Liver (tissue), 3 donors: ENCODE measurements at regions not wholly inside any gene's neighbourhood (a gene's known extent, or its start where the extent isn't known, plus 50 kb on each side); places are given as distances from the start of the nearest gene placed in this dataset.

Experiments
- CTCF ChIP-seq: fragments of 150-350 bp; IDR thresholded peaks from 2 replicates; pipeline ENCODE4 v1.5.1; 2017; ENCODE audit warnings: improper control_type of control experiment, low read depth, low read length; ENCODE audit not compliant: missing input control
- EGR1 ChIP-seq, 2 donors: IDR thresholded peaks; 2 replicates each; pipeline ENCODE4 v1.6.1; 2016 to 2018; ENCODE audit warnings: antibody characterized with exemption in 2 of 2, low read depth in 2 of 2
- GABPA ChIP-seq, 2 donors: IDR thresholded peaks in 1 of 2; conservative IDR thresholded peaks in 1 of 2; 2 replicates each; pipeline ENCODE4 v1.6.1; 2016; ENCODE audit warnings: antibody characterized with exemption in 2 of 2, mild to moderate bottlenecking in 1 of 2, moderate library complexity in 1 of 2
- TAF1 ChIP-seq: conservative IDR thresholded peaks from 2 replicates; pipeline ENCODE4 v1.6.1; 2016; ENCODE audit warnings: antibody characterized with exemption, mild to moderate bottlenecking
- ZBTB33 ChIP-seq: IDR thresholded peaks from 2 replicates; pipeline ENCODE4 v1.6.1; 2016; ENCODE audit warnings: antibody characterized with exemption
- donor health status: healthy.
- donor health status: healthy.

- TF ChIP-seq CTCF, result no peak
- no peak for TF ChIP-seq EGR1 (IDR thresholded peaks at IDR 0.05; ENCODE audit: low read depth in 2 of 2)
- TF ChIP-seq TAF1, result no peak
- no peak for TF ChIP-seq ZBTB33
- no peak for TF ChIP-seq GABPA (IDR thresholded peaks at IDR 0.05 in 1 of 2, conservative IDR thresholded peaks at IDR 0.05 in 1 of 2)
Observed at GRCh38 chr4:32631831-32632230, 1911.7 kb downstream of the PCDH7 start.
